ENCODE measurements at regions not wholly inside any gene's neighbourhood (a gene's known extent, or its start where the extent isn't known, plus 50 kb on each side); places are given as distances from the start of the nearest gene placed in this dataset.

- TF ChIP-seq ZNF331 (CRISPR knock-in tag; IDR thresholded peaks at IDR 0.05; ENCODE audit: low read depth) (no peak), JUNB (IDR thresholded peaks at IDR 0.05; ENCODE audit: unreplicated experiment) (no peak)
Observed at GRCh38 chr1:188904201-188904600, 1573.5 kb downstream of the BRINP3 start (continued).

DNA sequence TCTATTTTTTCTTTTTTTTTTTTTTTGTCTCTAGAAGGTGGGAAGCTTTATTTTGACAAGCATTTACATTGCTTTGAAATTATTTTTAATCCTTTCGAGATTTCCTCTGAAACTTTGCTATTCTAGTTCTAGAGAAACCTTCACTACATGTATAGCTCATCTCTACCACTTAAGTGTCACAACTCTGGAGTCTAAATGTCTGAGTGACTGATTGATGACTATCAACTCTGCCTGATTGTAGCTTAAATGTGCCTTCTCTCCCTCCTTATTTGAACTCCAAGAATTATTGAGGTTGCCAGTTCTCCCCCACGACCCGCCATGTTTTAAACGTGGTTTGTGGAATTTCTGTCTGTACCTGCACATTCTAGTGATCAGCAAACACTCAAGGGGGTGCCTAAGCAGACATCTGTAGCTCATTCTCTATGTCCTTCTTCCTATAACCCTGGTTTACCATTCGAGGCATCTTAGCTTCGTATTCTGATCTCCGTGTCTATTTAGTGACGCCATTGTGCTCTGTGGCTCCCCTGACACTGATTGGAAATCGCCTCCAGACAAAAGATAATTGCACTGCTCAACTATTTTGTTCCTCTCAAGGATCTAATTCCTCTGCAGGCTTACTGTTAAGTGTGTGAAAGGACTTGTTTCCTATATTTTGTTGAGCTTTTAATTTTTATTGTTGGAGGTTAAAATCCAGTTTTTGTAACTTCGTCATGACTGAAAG, 1570.6 kb downstream of the BRINP3 start:
- Histone ChIP-seq H3K4me2 (no peak overlapping the region), H3K36me3 (ENCODE audit: insufficient read depth) (no peaks in the 10 kb centered on the region), H3K27me3 (ENCODE audit: insufficient read depth) (no peaks in the 10 kb centered on the region), H3K27ac (ENCODE audit: low read depth) (no peak overlapping the region), H3K9me2 (ENCODE audit: insufficient read depth) (no peaks in the 10 kb centered on the region), H3K4me3 (no peak overlapping the region), H3K79me2 (replicated peaks; ENCODE audit: insufficient read depth) (no peaks in the 10 kb centered on the region), H4K20me1 (replicated peaks; ENCODE audit: insufficient read depth) (no peaks in the 10 kb centered on the region), H3K4me1 (ENCODE audit: insufficient read depth) (no peaks in the 10 kb centered on the region), H2AFZ (no peak overlapping the region), H3F3A (replicated peaks; ENCODE audit: low read depth) (no peaks in the 10 kb centered on the region)
- Mint-ChIP-seq H3K27me3 (ENCODE audit: insufficient read depth, low read depth, poor library complexity) (peaks cover 2% of the 10 kb centered on the region), H3K27ac (no peak overlapping the region), H3K9me3 (no peaks in the 10 kb centered on the region; the same call in 2 of the 3 replicates), H3K36me3 (ENCODE audit: low read depth) (no peaks in the 10 kb centered on the region), H3K4me1 (peaks cover 8% of the 10 kb centered on the region; the same call in 2 of the 3 replicates), H3K4me3 (no peak overlapping the region)
- TF ChIP-seq EZH2phosphoT487 (IDR thresholded peaks at IDR 0.05; ENCODE audit: unreplicated experiment) (no peak), STAT1 (IDR thresholded peaks at IDR 0.05; ENCODE audit: unreplicated experiment) (no peak), CTCF (conservative IDR thresholded peaks at IDR 0.05; ENCODE audit: low read depth in 2 of 2) (no peak), ZNF114 (CRISPR knock-in tag; IDR thresholded peaks at IDR 0.05) (no peak), JUNB (IDR thresholded peaks at IDR 0.05; ENCODE audit: unreplicated experiment) (no peak), CREB1 (CRISPR knock-in tag; IDR thresholded peaks at IDR 0.05; ENCODE audit: low read depth) (no peak), REST (IDR thresholded peaks at IDR 0.05; ENCODE audit: unreplicated experiment) (no peak), NANOG (IDR thresholded peaks at IDR 0.05; ENCODE audit: borderline replicate concordance) (no peak)
- TF ChIP-seq, protein P1, sequence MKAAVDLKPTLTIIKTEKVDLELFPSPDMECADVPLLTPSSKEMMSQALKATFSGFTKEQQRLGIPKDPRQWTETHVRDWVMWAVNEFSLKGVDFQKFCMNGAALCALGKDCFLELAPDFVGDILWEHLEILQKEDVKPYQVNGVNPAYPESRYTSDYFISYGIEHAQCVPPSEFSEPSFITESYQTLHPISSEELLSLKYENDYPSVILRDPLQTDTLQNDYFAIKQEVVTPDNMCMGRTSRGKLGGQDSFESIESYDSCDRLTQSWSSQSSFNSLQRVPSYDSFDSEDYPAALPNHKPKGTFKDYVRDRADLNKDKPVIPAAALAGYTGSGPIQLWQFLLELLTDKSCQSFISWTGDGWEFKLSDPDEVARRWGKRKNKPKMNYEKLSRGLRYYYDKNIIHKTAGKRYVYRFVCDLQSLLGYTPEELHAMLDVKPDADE (IDR thresholded peaks at IDR 0.05) = no peak
- DNase-seq (ENCODE audit: low spot score) (no peak), ATAC-seq (no peak)

Measured in GM23338 (cell line).